Neural progenitor cell (in vitro differentiated cells): ENCODE measurements at regions not wholly inside any gene's neighbourhood (a gene's known extent, or its start where the extent isn't known, plus 50 kb on each side); places are given as distances from the start of the nearest gene placed in this dataset.

Source experiments
- CTCF ChIP-seq: fragments of 200-600 bp; sonication (generic); IDR thresholded peaks from 2 replicates; pipeline ENCODE4 v1.5.1; 2017; ENCODE audit warnings: antibody characterized with exemption, mild to moderate bottlenecking
- EZH2 ChIP-seq: fragments of 200-600 bp; sonication (generic); IDR thresholded peaks from 2 replicates; pipeline ENCODE4 v1.6.1; 2017; ENCODE audit warnings: antibody characterized with exemption, mild to moderate bottlenecking, moderate library complexity

GRCh38 chr16:22642416-22643088 is 131.9 kb downstream of the NPIPB5 start:
- TF ChIP-seq CTCF, result no peak
- no peak for TF ChIP-seq EZH2
